A549 (cell line): ENCODE measurements at regions not wholly inside any gene's neighbourhood (a gene's known extent, or its start where the extent isn't known, plus 50 kb on each side); places are given as distances from the start of the nearest gene placed in this dataset.
"Not testable (repeated sequence)": the region's sequence is repeated elsewhere in the genome, so short reads cannot be mapped to it uniquely, and the experiment has no call there.

Source experiments
- ATAC-seq, 2 experiments: fragments of 200-7000 bp in 1 of 2; fragments of >200 bp in 1 of 2; cut with Nextera tagmentation in 1 of 2; cut with Tn5 transposase in 1 of 2; 3 replicates each; pipeline versions ENCODE4 v1.8.0 to v1.9.1; 2018 to 2020; ENCODE audit warnings: mild to moderate bottlenecking in 1 of 2, moderate library complexity in 1 of 2
- CTCF ChIA-PET: fragments of 300-600 bp; sonication (Branson Sonifier 250); formaldehyde crosslinking; extraction: SDS; loops from one replicate; lab custom pipeline; 2021; ENCODE audit warnings: antibody characterized with exemption, inconsistent platforms; lab: Yijun Ruan, JAX
- POLR2A ChIA-PET: fragments of 350-600 bp; formaldehyde crosslinking; extraction: SDS; loops from one replicate; lab custom pipeline; 2021; ENCODE audit warnings: antibody characterized with exemption, inconsistent platforms; lab: Yijun Ruan, JAX
- DNase-seq, 2 experiments: peaks; one replicate each; pipeline versions ENCODE4 v3.0.0 to v3.0.0-alpha.2; 2011 to 2016; ENCODE audit warnings: low read depth in 1 of 2, low spot score in 1 of 2
- FAIRE-seq: peaks from 2 replicates; lab custom pipeline; 2011; peaks lifted over from hg19 to GRCh38; lab: Jason Lieb, UNC
- H3K27ac ChIP-seq, 2 experiments: fragments of >200 bp; sonication (Bioruptor Twin); formaldehyde crosslinking; 3 replicates each; pipeline ENCODE4 v1.5.1; 2016 to 2017
- H3K4me1 ChIP-seq: fragments of >200 bp; sonication (Bioruptor Twin); formaldehyde crosslinking; 3 replicates; pipeline ENCODE4 v1.6.1; 2016
- H3K4me2 ChIP-seq: fragments of >200 bp; sonication (Bioruptor Twin); formaldehyde crosslinking; 3 replicates; pipeline ENCODE4 v1.6.1; 2016
- H3K4me3 ChIP-seq: fragments of >200 bp; sonication (Bioruptor Twin); formaldehyde crosslinking; 3 replicates; pipeline ENCODE4 v1.5.1; 2016
- H3K9me3 ChIP-seq: fragments of >200 bp; sonication (Bioruptor Twin); formaldehyde crosslinking; 3 replicates; pipeline ENCODE4 v1.6.1; 2016
- WGBS: methylation state at CpG from one replicate; pipeline ENCODE4 v1.1.6; 2017; ENCODE audit errors: missing lambda C conversion rate; 5-methylcytosine and 5-hydroxymethylcytosine counted together
- TF ChIP-seq, protein P1 (sequence below): fragments of 200-600 bp; sonication (generic); IDR thresholded peaks from 2 replicates; pipeline ENCODE4 v1.6.1; 2016; ENCODE audit warnings: antibody characterized with exemption, mild to moderate bottlenecking, moderate library complexity

- TF ChIP-seq, protein P1, sequence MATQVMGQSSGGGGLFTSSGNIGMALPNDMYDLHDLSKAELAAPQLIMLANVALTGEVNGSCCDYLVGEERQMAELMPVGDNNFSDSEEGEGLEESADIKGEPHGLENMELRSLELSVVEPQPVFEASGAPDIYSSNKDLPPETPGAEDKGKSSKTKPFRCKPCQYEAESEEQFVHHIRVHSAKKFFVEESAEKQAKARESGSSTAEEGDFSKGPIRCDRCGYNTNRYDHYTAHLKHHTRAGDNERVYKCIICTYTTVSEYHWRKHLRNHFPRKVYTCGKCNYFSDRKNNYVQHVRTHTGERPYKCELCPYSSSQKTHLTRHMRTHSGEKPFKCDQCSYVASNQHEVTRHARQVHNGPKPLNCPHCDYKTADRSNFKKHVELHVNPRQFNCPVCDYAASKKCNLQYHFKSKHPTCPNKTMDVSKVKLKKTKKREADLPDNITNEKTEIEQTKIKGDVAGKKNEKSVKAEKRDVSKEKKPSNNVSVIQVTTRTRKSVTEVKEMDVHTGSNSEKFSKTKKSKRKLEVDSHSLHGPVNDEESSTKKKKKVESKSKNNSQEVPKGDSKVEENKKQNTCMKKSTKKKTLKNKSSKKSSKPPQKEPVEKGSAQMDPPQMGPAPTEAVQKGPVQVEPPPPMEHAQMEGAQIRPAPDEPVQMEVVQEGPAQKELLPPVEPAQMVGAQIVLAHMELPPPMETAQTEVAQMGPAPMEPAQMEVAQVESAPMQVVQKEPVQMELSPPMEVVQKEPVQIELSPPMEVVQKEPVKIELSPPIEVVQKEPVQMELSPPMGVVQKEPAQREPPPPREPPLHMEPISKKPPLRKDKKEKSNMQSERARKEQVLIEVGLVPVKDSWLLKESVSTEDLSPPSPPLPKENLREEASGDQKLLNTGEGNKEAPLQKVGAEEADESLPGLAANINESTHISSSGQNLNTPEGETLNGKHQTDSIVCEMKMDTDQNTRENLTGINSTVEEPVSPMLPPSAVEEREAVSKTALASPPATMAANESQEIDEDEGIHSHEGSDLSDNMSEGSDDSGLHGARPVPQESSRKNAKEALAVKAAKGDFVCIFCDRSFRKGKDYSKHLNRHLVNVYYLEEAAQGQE, result no peak
- TF ChIP-seq, all 56 proteins: peak for 0
These were observed 134.0 kb upstream of the FAM174A start (continued) for GRCh38 chr5:100401149-100401548.

DNA sequence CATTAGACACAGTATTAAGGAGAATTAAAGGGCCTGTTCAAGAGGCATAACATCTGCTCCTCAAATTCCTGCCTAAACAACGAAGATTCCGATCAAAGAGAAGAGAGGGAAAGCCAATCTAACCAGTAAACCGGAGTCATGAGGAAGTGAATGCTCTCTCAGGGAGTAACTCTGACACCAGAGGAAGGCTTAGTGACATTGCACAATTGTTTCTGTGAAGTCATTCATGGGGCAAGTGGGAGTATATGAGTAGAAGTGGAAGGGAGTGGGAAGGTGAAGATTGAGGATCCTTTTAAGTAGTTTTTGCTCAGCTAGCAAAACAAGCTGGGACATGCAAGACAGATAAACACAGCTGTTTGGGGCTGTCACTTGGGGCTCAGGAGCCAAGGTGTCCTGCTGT lies 136.4 kb upstream of the FAM174A start:
- H3K4me3 ChIP-seq, DNase-seq, H3K4me2 ChIP-seq, H3K4me1 ChIP-seq, CTCF ChIA-PET, FAIRE-seq, H3K9me3 ChIP-seq, ATAC-seq, POLR2A ChIA-PET, H3K27ac ChIP-seq: not testable (repeated sequence)
- 63% methylated on average over 3 of the region's 3 CpGs for WGBS

DNA sequence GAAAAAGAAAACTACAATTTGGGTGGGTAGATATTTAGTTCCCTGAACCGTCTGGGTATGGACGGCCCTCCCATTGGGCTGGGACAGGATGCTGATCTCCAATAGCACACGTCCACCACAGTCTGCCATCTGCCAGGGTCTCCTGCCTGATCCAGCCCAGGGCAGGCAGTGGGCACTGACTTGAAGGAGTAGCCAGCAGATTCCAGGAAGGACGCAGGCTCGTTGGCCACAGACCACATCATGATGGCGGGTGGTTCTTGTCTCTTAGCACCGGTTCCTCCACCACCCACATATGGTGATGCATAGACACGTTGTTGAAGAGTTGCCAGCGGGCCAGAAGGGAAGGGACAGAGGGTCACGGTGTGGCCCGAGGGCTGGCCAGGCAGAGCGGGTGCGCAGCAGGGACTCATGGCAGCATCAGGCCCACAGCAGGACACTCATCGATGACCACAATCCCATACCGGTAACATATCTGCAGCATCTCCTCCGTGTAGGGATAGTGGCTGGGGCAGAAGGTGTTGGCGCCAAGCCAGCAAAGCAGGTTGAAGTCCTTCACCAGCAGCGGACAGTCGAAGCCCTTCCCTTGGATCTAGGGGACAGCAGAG lies 155.8 kb upstream of the FAM174A start:
- DNase-seq, CTCF ChIA-PET, FAIRE-seq, H3K9me3 ChIP-seq, H3K4me3 ChIP-seq, H3K4me1 ChIP-seq, H3K27ac ChIP-seq, H3K4me2 ChIP-seq, ATAC-seq, POLR2A ChIA-PET: not testable (repeated sequence)
- 74% methylated on average over 11 of the region's 19 CpGs for WGBS

GRCh38 chr5:100364757-100365478 lies 170.3 kb upstream of the FAM174A start:
- H3K4me3 ChIP-seq, H3K9me3 ChIP-seq, CTCF ChIA-PET, POLR2A ChIA-PET, FAIRE-seq: not testable (repeated sequence)
- Histone ChIP-seq H3K27ac (peak overlapping the region in 1 of 2 experiments; percentile 61; a peak in 2 of 6 replicates), H3K4me2 (peak overlapping the region; percentile 61), H3K4me1 (peaks cover 12% of the 10 kb centered on the region; the same call in 2 of the 3 replicates)
- peak in 1 of 2 experiments; percentile 1 for DNase-seq
- 5% methylated on average over 5 of the region's 5 CpGs for WGBS
- ATAC-seq, result peak in 1 of 2 experiments; percentile 66; a peak in 3 of 6 replicates

- Histone ChIP-seq H3K4me1 (peaks cover 12% of the 10 kb centered on the region; the same call in 2 of the 3 replicates), H3K27ac (peak overlapping the region in 1 of 2 experiments; percentile 61; a peak in 2 of 6 replicates), H3K4me2 (peak overlapping the region; percentile 61)
- DNase-seq, POLR2A ChIA-PET, H3K9me3 ChIP-seq, CTCF ChIA-PET, FAIRE-seq, H3K4me3 ChIP-seq: not testable (repeated sequence)
- peak in 1 of 2 experiments; percentile 67; a peak in 3 of 6 replicates for ATAC-seq
These were observed 170.8 kb upstream of the FAM174A start for GRCh38 chr5:100364343-100364742.

DNA sequence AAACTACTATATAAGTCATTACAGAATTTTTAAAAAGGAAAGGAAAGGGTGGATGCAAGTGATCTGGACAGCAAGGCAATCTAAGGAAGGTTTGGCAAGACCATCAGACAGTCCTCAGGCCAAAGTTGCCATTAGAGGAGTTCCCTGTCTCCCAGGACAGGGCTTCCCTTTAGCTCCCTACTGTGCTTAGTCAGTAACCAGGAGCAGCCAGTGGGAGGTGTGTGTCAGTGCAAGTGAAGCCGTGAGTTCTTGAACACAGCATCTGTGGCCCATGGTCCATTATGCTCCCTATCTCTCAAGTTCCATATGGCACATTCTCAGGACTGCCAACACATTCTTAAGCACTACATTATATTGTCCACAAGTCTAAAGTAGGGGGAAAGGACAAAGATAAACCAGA lies 175.2 kb upstream of the FAM174A start:
- H3K4me2 ChIP-seq, H3K9me3 ChIP-seq, FAIRE-seq, H3K4me1 ChIP-seq, H3K27ac ChIP-seq, POLR2A ChIA-PET, CTCF ChIA-PET, H3K4me3 ChIP-seq, DNase-seq: not testable (repeated sequence)
- ATAC-seq, result peak in 1 of 2 experiments; percentile 34; a peak in 1 of 6 replicates
- no CpG with 5 or more reads among the region's 1 CpG for WGBS

- H3K4me3 ChIP-seq, H3K9me3 ChIP-seq, FAIRE-seq, H3K4me1 ChIP-seq, CTCF ChIA-PET, ATAC-seq, POLR2A ChIA-PET, H3K27ac ChIP-seq, DNase-seq, H3K4me2 ChIP-seq: not testable (repeated sequence)
- WGBS, result 15% methylated on average over 2 of the region's 2 CpGs
These were observed 188.9 kb upstream of the FAM174A start for GRCh38 chr5:100346269-100346668.

- H3K4me1 ChIP-seq, H3K27ac ChIP-seq, H3K4me2 ChIP-seq, H3K4me3 ChIP-seq, CTCF ChIA-PET, H3K9me3 ChIP-seq, ATAC-seq, DNase-seq, POLR2A ChIA-PET: not testable (repeated sequence)
- peak; percentile 84 for FAIRE-seq
- WGBS, result no CpG with 5 or more reads among the region's 3 CpGs
These were observed 193.7 kb upstream of the FAM174A start for GRCh38 chr5:100341485-100341884.
